Fibroblast of lung (primary cell): ENCODE measurements at regions not wholly inside any gene's neighbourhood (a gene's known extent, or its start where the extent isn't known, plus 50 kb on each side); places are given as distances from the start of the nearest gene placed in this dataset.
A peak's percentile ranks its signal among the peaks of the same experiment; 100 is the strongest.

ENCODE experiments used
- DNase-seq, 2 donors: peaks; one replicate each; pipeline versions ENCODE4 v3.0.0 to v3.0.0-alpha.2; 2010; ENCODE audit warnings: low read depth in 2 of 2
- H2AFZ ChIP-seq: 2 replicates; pipeline ENCODE4 v1.5.1; 2012; ENCODE audit warnings: low read length, control low read depth, inconsistent platforms
- H3K27ac ChIP-seq: 2 replicates; pipeline ENCODE4 v1.5.1; 2011; ENCODE audit warnings: low read length, control low read depth; ENCODE audit not compliant: insufficient read depth
- H3K27me3 ChIP-seq: 2 replicates; pipeline ENCODE4 v1.5.1; 2011; ENCODE audit warnings: mild to moderate bottlenecking, low read length; ENCODE audit not compliant: control insufficient read depth, insufficient read depth
- H3K36me3 ChIP-seq: 2 replicates; pipeline ENCODE4 v1.5.1; 2011; ENCODE audit warnings: low read length; ENCODE audit not compliant: control insufficient read depth, insufficient read depth
- H3K4me1 ChIP-seq: 2 replicates; pipeline ENCODE4 v1.5.1; 2011; ENCODE audit warnings: low read length; ENCODE audit not compliant: control insufficient read depth, insufficient read depth; ENCODE audit errors: extremely low read depth
- H3K4me2 ChIP-seq: 2 replicates; pipeline ENCODE4 v1.5.1; 2011; ENCODE audit warnings: low read length, control low read depth; ENCODE audit not compliant: insufficient read depth; ENCODE audit errors: extremely low read depth
- H3K4me3 ChIP-seq, 4 experiments: fragments of 200-600 bp in 1 of 4; sonication (generic) in 1 of 4; replicated peaks in 1 of 4; 2 replicates each; pipeline ENCODE4 v1.5.1; 2011 to 2016; ENCODE audit warnings: low read length in 4 of 4, low read depth in 3 of 4, mild to moderate bottlenecking in 3 of 4, control low read depth in 2 of 4, inconsistent platforms in 1 of 4, mixed read lengths in 1 of 4; ENCODE audit not compliant: insufficient read depth in 1 of 4; ENCODE audit errors: control extremely low read depth in 1 of 4
- H3K79me2 ChIP-seq: 2 replicates; pipeline ENCODE4 v1.5.1; 2012; ENCODE audit warnings: mild to moderate bottlenecking, low read length, inconsistent platforms; ENCODE audit not compliant: control insufficient read depth, insufficient read depth
- H3K9ac ChIP-seq: 2 replicates; pipeline ENCODE4 v1.5.1; 2011; ENCODE audit warnings: mild to moderate bottlenecking, low read length, control low read depth; ENCODE audit not compliant: insufficient read depth
- H3K9me3 ChIP-seq: 2 replicates; pipeline ENCODE4 v1.5.1; 2012; ENCODE audit warnings: low read depth, low read length; ENCODE audit not compliant: control insufficient read depth, insufficient read depth
- H4K20me1 ChIP-seq: 2 replicates; pipeline ENCODE4 v1.5.1; 2011; ENCODE audit warnings: low read length; ENCODE audit not compliant: control insufficient read depth, insufficient read depth; ENCODE audit errors: extremely low read depth
- EZH2 ChIP-seq: IDR thresholded peaks from 2 replicates; pipeline ENCODE4 v1.5.1; 2012; ENCODE audit warnings: low read length, control low read depth, mild to moderate bottlenecking; ENCODE audit errors: missing control alignments
- TF ChIP-seq, protein P1 (sequence below), 2 donors: IDR thresholded peaks in 1 of 2; conservative IDR thresholded peaks in 1 of 2; 1 replicate in 1 of 2; 2 replicates in 1 of 2; pipeline ENCODE4 v1.5.1; 2011 to 2012; ENCODE audit warnings: low read length in 2 of 2, control low read depth in 1 of 2, inconsistent platforms in 1 of 2, low read depth in 1 of 2, mild to moderate bottlenecking in 1 of 2

- H2AFZ ChIP-seq = no peak overlapping the region
- no peaks in the 10 kb centered on the region for H3K9me3 ChIP-seq
- no peak overlapping the region for H3K9ac ChIP-seq
- H3K27me3 ChIP-seq = no peaks in the 10 kb centered on the region
- no peaks in the 10 kb centered on the region for H4K20me1 ChIP-seq
- no peak for TF ChIP-seq EZH2
- TF ChIP-seq, protein P1, sequence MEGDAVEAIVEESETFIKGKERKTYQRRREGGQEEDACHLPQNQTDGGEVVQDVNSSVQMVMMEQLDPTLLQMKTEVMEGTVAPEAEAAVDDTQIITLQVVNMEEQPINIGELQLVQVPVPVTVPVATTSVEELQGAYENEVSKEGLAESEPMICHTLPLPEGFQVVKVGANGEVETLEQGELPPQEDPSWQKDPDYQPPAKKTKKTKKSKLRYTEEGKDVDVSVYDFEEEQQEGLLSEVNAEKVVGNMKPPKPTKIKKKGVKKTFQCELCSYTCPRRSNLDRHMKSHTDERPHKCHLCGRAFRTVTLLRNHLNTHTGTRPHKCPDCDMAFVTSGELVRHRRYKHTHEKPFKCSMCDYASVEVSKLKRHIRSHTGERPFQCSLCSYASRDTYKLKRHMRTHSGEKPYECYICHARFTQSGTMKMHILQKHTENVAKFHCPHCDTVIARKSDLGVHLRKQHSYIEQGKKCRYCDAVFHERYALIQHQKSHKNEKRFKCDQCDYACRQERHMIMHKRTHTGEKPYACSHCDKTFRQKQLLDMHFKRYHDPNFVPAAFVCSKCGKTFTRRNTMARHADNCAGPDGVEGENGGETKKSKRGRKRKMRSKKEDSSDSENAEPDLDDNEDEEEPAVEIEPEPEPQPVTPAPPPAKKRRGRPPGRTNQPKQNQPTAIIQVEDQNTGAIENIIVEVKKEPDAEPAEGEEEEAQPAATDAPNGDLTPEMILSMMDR (conservative IDR thresholded peaks at IDR 0.05 in 1 of 2, IDR thresholded peaks at IDR 0.05 in 1 of 2; ENCODE audit: low read depth in 1 of 2, low read length in 2 of 2) = no peak
- H3K4me2 ChIP-seq = no peak overlapping the region
- H3K4me3 ChIP-seq = no peak overlapping the region
- no peak for DNase-seq
- no peak overlapping the region for H3K27ac ChIP-seq
- no peaks in the 10 kb centered on the region for H3K36me3 ChIP-seq
- H3K4me1 ChIP-seq = no peaks in the 10 kb centered on the region
- no peaks in the 10 kb centered on the region for H3K79me2 ChIP-seq
Observed at GRCh38 chr21:15626031-15626430, 103.8 kb upstream of the USP25 start.

DNA sequence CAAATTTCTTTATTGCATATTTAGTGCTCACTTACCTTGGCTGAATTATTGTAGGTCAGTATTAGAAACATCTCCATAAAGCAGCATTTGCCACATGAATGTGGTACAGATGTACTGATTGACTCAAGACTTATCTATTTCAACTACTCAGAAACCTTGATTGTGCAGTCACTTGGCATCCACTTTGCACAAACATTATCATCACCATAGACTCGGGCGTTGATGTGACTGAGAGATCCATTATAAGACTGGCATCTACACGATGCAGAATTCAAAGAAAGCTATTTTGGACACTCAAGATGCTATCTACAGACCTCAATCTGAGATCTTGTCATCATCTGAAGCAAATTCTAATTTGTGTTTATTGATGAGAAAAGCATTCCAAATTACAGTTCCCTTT is 102.8 kb upstream of the USP25 start:
- no peak overlapping the region for H3K9ac ChIP-seq
- H3K4me1 ChIP-seq = no peaks in the 10 kb centered on the region
- DNase-seq = no peak
- H3K9me3 ChIP-seq = no peaks in the 10 kb centered on the region
- no peaks in the 10 kb centered on the region for H4K20me1 ChIP-seq
- H3K79me2 ChIP-seq = no peaks in the 10 kb centered on the region
- H3K4me3 ChIP-seq = no peak overlapping the region
- no peak overlapping the region for H3K27ac ChIP-seq
- no peak overlapping the region for H2AFZ ChIP-seq
- H3K27me3 ChIP-seq = no peaks in the 10 kb centered on the region
- TF ChIP-seq, protein P1 (conservative IDR thresholded peaks at IDR 0.05 in 1 of 2, IDR thresholded peaks at IDR 0.05 in 1 of 2; ENCODE audit: low read depth in 1 of 2, low read length in 2 of 2) = no peak
- no peak for TF ChIP-seq EZH2
- no peaks in the 10 kb centered on the region for H3K36me3 ChIP-seq
- no peak overlapping the region for H3K4me2 ChIP-seq

DNA sequence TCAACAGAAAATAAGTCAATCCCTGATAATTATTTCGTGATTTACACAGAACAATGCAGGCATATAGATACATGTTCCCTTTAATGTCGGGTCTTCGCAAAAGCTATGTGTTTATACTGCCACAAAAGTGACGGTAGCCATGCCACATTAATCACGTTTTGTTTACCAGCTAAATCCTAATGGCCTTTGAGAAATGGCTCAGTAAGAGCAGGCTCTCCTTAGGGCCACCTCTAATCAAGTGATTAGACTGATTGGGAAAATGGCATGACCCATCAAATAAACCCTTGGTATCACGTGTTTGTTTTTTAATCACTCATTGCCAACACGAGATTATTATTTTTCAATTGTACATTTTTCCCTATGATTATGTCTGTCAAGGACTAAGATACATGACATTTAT is 102.0 kb upstream of the USP25 start:
- no peaks in the 10 kb centered on the region for H3K9me3 ChIP-seq
- DNase-seq = no peak
- no peaks in the 10 kb centered on the region for H4K20me1 ChIP-seq
- H3K79me2 ChIP-seq = no peaks in the 10 kb centered on the region
- no peaks in the 10 kb centered on the region for H3K27me3 ChIP-seq
- H3K36me3 ChIP-seq = no peaks in the 10 kb centered on the region
- no peak overlapping the region for H3K4me2 ChIP-seq
- H3K9ac ChIP-seq = no peak overlapping the region
- no peak overlapping the region for H3K27ac ChIP-seq
- no peak overlapping the region for H3K4me3 ChIP-seq
- no peak for TF ChIP-seq EZH2
- TF ChIP-seq, protein P1 (conservative IDR thresholded peaks at IDR 0.05 in 1 of 2, IDR thresholded peaks at IDR 0.05 in 1 of 2; ENCODE audit: low read depth in 1 of 2, low read length in 2 of 2) = no peak
- H3K4me1 ChIP-seq = no peaks in the 10 kb centered on the region
- H2AFZ ChIP-seq = peak overlapping the region; percentile 3
